SJSA1 (cell line): ENCODE measurements at regions not wholly inside any gene's neighbourhood (a gene's known extent, or its start where the extent isn't known, plus 50 kb on each side); places are given as distances from the start of the nearest gene placed in this dataset.

Source experiments
- DNase-seq, 2 experiments: peaks; one replicate each; pipeline ENCODE4 v3.0.0-alpha.2; 2015 to 2020; ENCODE audit warnings: low spot score in 2 of 2, low read depth in 1 of 2
- H3K27ac ChIP-seq: fragments of 250-450 bp; sonication (Bioruptor Pico); 2 replicates; pipeline ENCODE4 v1.5.1; 2020; ENCODE audit warnings: mild to moderate bottlenecking, moderate library complexity
- H3K27me3 ChIP-seq: fragments of 250-450 bp; sonication (Bioruptor Pico); replicated peaks from 2 replicates; pipeline ENCODE4 v1.5.1; 2020; ENCODE audit warnings: mild to moderate bottlenecking, moderate library complexity
- H3K36me3 ChIP-seq: fragments of 250-450 bp; sonication (Bioruptor Pico); 2 replicates; pipeline ENCODE4 v1.5.1; 2020; ENCODE audit warnings: mild to moderate bottlenecking
- H3K4me1 ChIP-seq: fragments of 250-450 bp; sonication (Bioruptor Pico); replicated peaks from 2 replicates; pipeline ENCODE4 v1.6.1; 2021; ENCODE audit warnings: mild to moderate bottlenecking
- H3K4me3 ChIP-seq: fragments of 250-450 bp; sonication (Bioruptor Pico); 2 replicates; pipeline ENCODE4 v1.5.1; 2020; ENCODE audit warnings: mild to moderate bottlenecking
- H3K9me3 ChIP-seq: fragments of 250-450 bp; sonication (Bioruptor Pico); replicated peaks from 2 replicates; pipeline ENCODE4 v1.5.1; 2020; ENCODE audit warnings: mild to moderate bottlenecking

- no peak overlapping the region for H3K27ac ChIP-seq
- H3K4me1 ChIP-seq, result no peaks in the 10 kb centered on the region
- DNase-seq, result no peak
- H3K27me3 ChIP-seq, result no peaks in the 10 kb centered on the region; the same call in 1 of the 2 replicates
- no peak overlapping the region for H3K4me3 ChIP-seq
- no peaks in the 10 kb centered on the region for H3K36me3 ChIP-seq
- H3K9me3 ChIP-seq, result no peaks in the 10 kb centered on the region
These were observed 180.6 kb downstream of the OLFM1 start for GRCh38 chr9:135268031-135268430.

GRCh38 chr9:135268981-135269380, 181.5 kb downstream of the OLFM1 start:
- Histone ChIP-seq H3K36me3 (no peaks in the 10 kb centered on the region), H3K27ac (no peak overlapping the region), H3K9me3 (no peaks in the 10 kb centered on the region), H3K4me1 (no peaks in the 10 kb centered on the region), H3K4me3 (no peak overlapping the region), H3K27me3 (no peaks in the 10 kb centered on the region; the same call in 1 of the 2 replicates)
- DNase-seq, result no peak

- no peaks in the 10 kb centered on the region for H3K36me3 ChIP-seq
- no peak overlapping the region for H3K27ac ChIP-seq
- no peaks in the 10 kb centered on the region for H3K9me3 ChIP-seq
- H3K4me1 ChIP-seq, result no peaks in the 10 kb centered on the region
- no peak overlapping the region for H3K4me3 ChIP-seq
- H3K27me3 ChIP-seq, result no peaks in the 10 kb centered on the region; the same call in 1 of the 2 replicates
- DNase-seq, result no peak
These were observed 182.7 kb downstream of the OLFM1 start for GRCh38 chr9:135269912-135270830.

GRCh38 chr9:135271425-135271824, 184.0 kb downstream of the OLFM1 start:
- no peaks in the 10 kb centered on the region; the same call in 1 of the 2 replicates for H3K27me3 ChIP-seq
- no peak overlapping the region for H3K27ac ChIP-seq
- DNase-seq, result no peak
- no peaks in the 10 kb centered on the region for H3K36me3 ChIP-seq
- H3K4me1 ChIP-seq, result no peaks in the 10 kb centered on the region
- H3K9me3 ChIP-seq, result no peaks in the 10 kb centered on the region
- H3K4me3 ChIP-seq, result no peak overlapping the region

- Histone ChIP-seq H3K9me3 (no peaks in the 10 kb centered on the region), H3K4me3 (no peak overlapping the region), H3K27me3 (no peaks in the 10 kb centered on the region; the same call in 1 of the 2 replicates), H3K27ac (no peak overlapping the region), H3K36me3 (no peaks in the 10 kb centered on the region), H3K4me1 (no peaks in the 10 kb centered on the region)
- no peak for DNase-seq
These were observed 185.1 kb downstream of the OLFM1 start for GRCh38 chr9:135272608-135273007.

GRCh38 chr9:135273008-135273407, 185.5 kb downstream of the OLFM1 start:
- no peaks in the 10 kb centered on the region for H3K4me1 ChIP-seq
- H3K36me3 ChIP-seq, result no peaks in the 10 kb centered on the region
- no peaks in the 10 kb centered on the region for H3K9me3 ChIP-seq
- H3K4me3 ChIP-seq, result no peak overlapping the region
- H3K27ac ChIP-seq, result no peak overlapping the region
- no peaks in the 10 kb centered on the region; the same call in 1 of the 2 replicates for H3K27me3 ChIP-seq
- DNase-seq, result no peak

GRCh38 chr9:135275163-135275562, 187.7 kb downstream of the OLFM1 start:
- Histone ChIP-seq H3K9me3 (no peaks in the 10 kb centered on the region), H3K4me1 (no peaks in the 10 kb centered on the region), H3K36me3 (no peaks in the 10 kb centered on the region), H3K27me3 (no peaks in the 10 kb centered on the region), H3K27ac (no peak overlapping the region), H3K4me3 (no peak overlapping the region)
- no peak for DNase-seq

GRCh38 chr9:135275571-135276289, 188.3 kb downstream of the OLFM1 start:
- no peaks in the 10 kb centered on the region for H3K27me3 ChIP-seq
- H3K9me3 ChIP-seq, result no peaks in the 10 kb centered on the region
- no peak for DNase-seq
- no peaks in the 10 kb centered on the region for H3K36me3 ChIP-seq
- H3K4me3 ChIP-seq, result no peak overlapping the region
- H3K4me1 ChIP-seq, result no peaks in the 10 kb centered on the region
- H3K27ac ChIP-seq, result no peak overlapping the region

- H3K9me3 ChIP-seq, result no peaks in the 10 kb centered on the region
- no peak overlapping the region for H3K4me3 ChIP-seq
- H3K27ac ChIP-seq, result no peak overlapping the region
- no peaks in the 10 kb centered on the region for H3K27me3 ChIP-seq
- DNase-seq, result no peak
- no peaks in the 10 kb centered on the region for H3K36me3 ChIP-seq
- H3K4me1 ChIP-seq, result no peaks in the 10 kb centered on the region
These were observed 190.0 kb downstream of the OLFM1 start for GRCh38 chr9:135277219-135278201.

- no peaks in the 10 kb centered on the region for H3K27me3 ChIP-seq
- H3K36me3 ChIP-seq, result no peaks in the 10 kb centered on the region
- no peak overlapping the region for H3K4me3 ChIP-seq
- H3K9me3 ChIP-seq, result no peaks in the 10 kb centered on the region
- H3K27ac ChIP-seq, result no peak overlapping the region
- no peak for DNase-seq
- H3K4me1 ChIP-seq, result no peaks in the 10 kb centered on the region
These were observed 191.1 kb downstream of the OLFM1 start for GRCh38 chr9:135278586-135278985.

- Histone ChIP-seq H3K27ac (no peak overlapping the region), H3K4me1 (no peaks in the 10 kb centered on the region), H3K27me3 (no peaks in the 10 kb centered on the region), H3K9me3 (no peaks in the 10 kb centered on the region), H3K36me3 (no peaks in the 10 kb centered on the region), H3K4me3 (no peak overlapping the region)
- no peak for DNase-seq
These were observed 191.9 kb downstream of the OLFM1 start for GRCh38 chr9:135279385-135279784.

- no peak for DNase-seq
- H3K9me3 ChIP-seq, result no peaks in the 10 kb centered on the region
- no peak overlapping the region for H3K27ac ChIP-seq
- H3K36me3 ChIP-seq, result no peaks in the 10 kb centered on the region
- H3K4me1 ChIP-seq, result no peaks in the 10 kb centered on the region
- no peaks in the 10 kb centered on the region for H3K27me3 ChIP-seq
- no peak overlapping the region for H3K4me3 ChIP-seq
These were observed 192.4 kb downstream of the OLFM1 start for GRCh38 chr9:135279834-135280393.

- Histone ChIP-seq H3K27ac (no peak overlapping the region), H3K36me3 (no peaks in the 10 kb centered on the region), H3K9me3 (no peaks in the 10 kb centered on the region), H3K4me3 (no peak overlapping the region), H3K4me1 (no peaks in the 10 kb centered on the region), H3K27me3 (no peaks in the 10 kb centered on the region)
- DNase-seq, result no peak
These were observed 193.2 kb downstream of the OLFM1 start for GRCh38 chr9:135280666-135281065.
